CD4-positive, alpha-beta memory T cell (primary cell): ENCODE measurements at regions not wholly inside any gene's neighbourhood (a gene's known extent, or its start where the extent isn't known, plus 50 kb on each side); places are given as distances from the start of the nearest gene placed in this dataset.

Source experiments
- CTCF ChIA-PET: fragments of 350-600 bp; sonication (Branson Sonifier 250); formaldehyde crosslinking; loops from one replicate; lab custom pipeline; 2021; ENCODE audit warnings: inconsistent platforms; ENCODE audit not compliant: partially characterized antibody; lab: Charles Lee
- POLR2A ChIA-PET: fragments of 350-600 bp; sonication (Branson Sonifier 250); formaldehyde crosslinking; loops from one replicate; lab custom pipeline; 2021; ENCODE audit not compliant: partially characterized antibody; lab: Charles Lee
- DNase-seq, 5 donors: peaks; one replicate each; pipeline versions ENCODE4 v3.0.0 to v3.0.0-alpha.2; 2020 to 2022; ENCODE audit warnings: mixed read lengths in 1 of 5
- H3K27ac ChIP-seq: one replicate; pipeline ENCODE4 v1.7.0; 2013; ENCODE audit warnings: low read depth, low read length
- H3K27me3 ChIP-seq: 2 replicates; pipeline ENCODE4 v1.7.0; 2013; ENCODE audit warnings: mild to moderate bottlenecking, low read length, moderate library complexity; ENCODE audit not compliant: insufficient read depth
- H3K36me3 ChIP-seq: 2 replicates; pipeline ENCODE4 v1.7.0; 2013; ENCODE audit warnings: mild to moderate bottlenecking, low read length, moderate library complexity; ENCODE audit not compliant: insufficient read depth
- H3K4me1 ChIP-seq: 2 replicates; pipeline ENCODE4 v1.7.0; 2013; ENCODE audit warnings: mild to moderate bottlenecking, low read length, moderate library complexity; ENCODE audit not compliant: insufficient read depth
- H3K4me3 ChIP-seq, 2 donors: one replicate each; pipeline ENCODE4 v1.7.0; 2013; ENCODE audit warnings: low read length in 2 of 2, mild to moderate bottlenecking in 1 of 2
- H3K9me3 ChIP-seq, 2 donors: one replicate each; pipeline ENCODE4 v1.7.0; 2013; ENCODE audit warnings: low read length in 2 of 2, control low read depth in 1 of 2; ENCODE audit not compliant: control insufficient read depth in 1 of 2
- H3K27ac Mint-ChIP-seq, 7 donors: one replicate each; pipeline ENCODE4 v1.8.0; 2020 to 2021; ENCODE audit warnings: mixed read lengths in 7 of 7, mild to moderate bottlenecking in 6 of 7, inconsistent platforms in 3 of 7, moderate library complexity in 3 of 7
- H3K27me3 Mint-ChIP-seq, 2 donors: one replicate each; pipeline ENCODE4 v1.8.0; 2020 to 2021; ENCODE audit warnings: mixed read lengths in 2 of 2
- H3K36me3 Mint-ChIP-seq, 2 donors: one replicate each; pipeline ENCODE4 v1.8.0; 2020 to 2021; ENCODE audit warnings: mixed read lengths in 2 of 2, inconsistent platforms in 1 of 2, mild to moderate bottlenecking in 1 of 2
- H3K4me1 Mint-ChIP-seq, 4 donors: one replicate each; pipeline ENCODE4 v1.8.0; 2020 to 2021; ENCODE audit warnings: mixed read lengths in 4 of 4, mild to moderate bottlenecking in 1 of 4
- H3K4me3 Mint-ChIP-seq, 8 donors: one replicate each; pipeline ENCODE4 v1.8.0; 2020 to 2021; ENCODE audit warnings: mixed read lengths in 8 of 8, mild to moderate bottlenecking in 7 of 8, moderate library complexity in 6 of 8, inconsistent platforms in 3 of 8
- H3K9me3 Mint-ChIP-seq, 8 donors: one replicate each; pipeline ENCODE4 v1.8.0; 2020 to 2021; ENCODE audit warnings: mixed read lengths in 8 of 8, mild to moderate bottlenecking in 5 of 8, inconsistent platforms in 3 of 8, moderate library complexity in 1 of 8
- intact Hi-C: fragments of 100-400 bp; cut with micrococcal nuclease; formaldehyde crosslinking; loops from one replicate; pipeline ENCODE4 v1.15.1; 2023

DNA sequence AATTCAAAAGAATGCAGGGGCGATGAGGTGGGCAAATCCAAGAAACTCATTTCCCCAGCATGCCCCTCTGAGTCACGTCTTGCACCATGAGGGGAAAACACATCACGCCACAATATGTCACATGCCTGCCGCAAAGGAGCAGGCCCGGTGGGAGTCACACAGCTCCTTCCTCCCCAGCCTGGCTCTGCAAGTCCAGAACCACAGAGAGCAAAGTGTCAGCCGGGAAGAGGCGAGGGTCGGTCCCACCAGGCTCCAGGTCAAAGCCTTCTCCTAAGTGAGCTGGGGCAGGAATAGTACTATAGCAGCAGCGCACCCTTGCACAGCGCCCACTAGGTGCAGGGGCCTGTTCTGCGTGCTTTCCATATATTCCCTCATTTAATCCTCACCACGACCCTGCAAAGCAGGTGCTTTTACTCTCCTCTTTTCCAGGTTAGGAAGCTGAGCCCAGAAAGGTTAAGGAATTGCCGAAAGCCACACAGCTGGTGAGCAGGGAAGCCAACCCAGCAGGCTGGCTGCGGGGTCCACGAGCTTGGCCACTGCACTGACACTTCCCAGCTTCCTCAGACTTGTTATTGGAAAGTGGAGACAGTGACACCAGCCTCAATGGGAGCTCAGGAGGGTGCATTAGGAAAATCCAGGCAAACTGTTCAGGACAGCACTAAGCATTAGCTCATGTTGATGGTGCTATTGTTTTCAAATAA lies 94.0 kb upstream of the ZMIZ1 start:
- intact Hi-C loops = loop anchor here (1.0 to 2.0 kb wide), 2 partner anchors 220 to 671 kb away; no protein-coding TSS in a partner anchor
- Histone ChIP-seq H3K27ac (no peak overlapping the region), H3K9me3 (no peaks in the 10 kb centered on the region), H3K4me1 (peaks cover 13% of the 10 kb centered on the region), H3K4me3 (peak overlapping the region; percentile 2 to 47), H3K36me3 (no peaks in the 10 kb centered on the region), H3K27me3 (no peaks in the 10 kb centered on the region)
- H3K27me3 Mint-ChIP-seq = no peaks in the 10 kb centered on the region
- no peaks in the 10 kb centered on the region for H3K9me3 Mint-ChIP-seq
- CTCF ChIA-PET = interaction anchor here (0.7 to 1.6 kb wide), 25 partner anchors 8 to 163 kb away, joined by 3 to 14 read pairs (median 4); no protein-coding TSS in a partner anchor
- peak overlapping the region; percentile 88 to 97 (median 92) for H3K4me3 Mint-ChIP-seq
- peaks cover 0 to 4% of the 10 kb centered on the region in 2 donors for H3K36me3 Mint-ChIP-seq
- POLR2A ChIA-PET = interaction anchor here (0.6 to 5.2 kb wide), 5 partner anchors 68 to 92 kb away, joined by 3 to 72 read pairs (median 4); partner anchors contain the start of gene ZMIZ1
- DNase-seq = peak; percentile 13 to 79 (median 16)
- peak overlapping the region; percentile 40 to 93 (median 91) for H3K27ac Mint-ChIP-seq
- peaks cover 9 to 35% (median 17%) of the 10 kb centered on the region in 4 donors for H3K4me1 Mint-ChIP-seq

DNA sequence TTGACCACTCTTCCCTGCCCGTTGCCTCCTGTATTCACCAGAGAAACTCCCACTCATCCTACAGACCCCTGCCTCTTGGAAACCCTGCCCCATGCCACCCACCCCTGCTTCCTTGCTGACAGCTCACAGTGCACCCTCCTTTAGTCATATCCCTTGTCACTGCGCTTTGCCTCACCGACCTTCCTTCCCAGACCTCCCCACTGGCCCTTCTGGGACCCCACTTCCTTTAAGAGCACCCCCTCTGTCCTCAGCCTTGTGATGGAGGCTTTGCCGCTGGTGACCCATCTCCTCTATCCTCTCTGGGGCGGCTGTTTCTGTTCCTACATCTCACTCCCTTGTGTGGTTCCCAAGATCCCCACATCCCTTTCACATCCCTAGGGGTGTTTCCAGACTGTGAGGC lies 92.8 kb upstream of the ZMIZ1 start:
- H3K4me3 ChIP-seq = no peak overlapping the region
- H3K27me3 ChIP-seq = no peaks in the 10 kb centered on the region
- Mint-ChIP-seq H3K9me3 (no peaks in the 10 kb centered on the region), H3K27ac (peak overlapping the region in 3 of 7 donors; percentile 8 to 22 (median 15)), H3K4me1 (peaks cover 12 to 36% (median 19%) of the 10 kb centered on the region in 4 donors), H3K36me3 (peaks cover 0 to 4% of the 10 kb centered on the region in 2 donors), H3K27me3 (no peaks in the 10 kb centered on the region), H3K4me3 (peak overlapping the region in 4 of 8 donors; percentile 26 to 97 (median 37))
- no peak overlapping the region for H3K27ac ChIP-seq
- intact Hi-C loops = loop anchor here (2.0 kb wide), 1 partner anchor 219 kb away; no protein-coding TSS in a partner anchor
- H3K9me3 ChIP-seq = no peaks in the 10 kb centered on the region
- CTCF ChIA-PET = interaction anchor here (1.2 to 1.6 kb wide), 3 partner anchors 24 to 69 kb away, joined by 3 to 4 read pairs (median 4); no protein-coding TSS in a partner anchor
- H3K36me3 ChIP-seq = no peaks in the 10 kb centered on the region
- DNase-seq = no peak
- H3K4me1 ChIP-seq = peaks cover 13% of the 10 kb centered on the region
- POLR2A ChIA-PET = interaction anchor here (5.2 kb wide), 1 partner anchor 91 kb away, joined by 72 read pairs; the partner anchor contains the start of gene ZMIZ1

GRCh38 chr10:78976825-78977755 lies 91.7 kb upstream of the ZMIZ1 start:
- H3K36me3 ChIP-seq = no peaks in the 10 kb centered on the region
- no peak overlapping the region for H3K4me3 ChIP-seq
- Mint-ChIP-seq H3K4me3 (peak overlapping the region in 3 of 8 donors; percentile 5 to 51 (median 49)), H3K36me3 (peaks cover 0 to 4% of the 10 kb centered on the region in 2 donors), H3K27ac (peak overlapping the region in 3 of 7 donors; percentile 46 to 70 (median 46)), H3K27me3 (no peaks in the 10 kb centered on the region), H3K4me1 (peaks cover 18 to 44% (median 26%) of the 10 kb centered on the region in 4 donors), H3K9me3 (no peaks in the 10 kb centered on the region)
- H3K9me3 ChIP-seq = no peaks in the 10 kb centered on the region
- ChIA-PET POLR2A (no interaction called here), CTCF (no interaction called here)
- H3K27ac ChIP-seq = no peak overlapping the region
- no peak for DNase-seq
- intact Hi-C loops = no loop called here
- peaks cover 19% of the 10 kb centered on the region for H3K4me1 ChIP-seq
- H3K27me3 ChIP-seq = no peaks in the 10 kb centered on the region

DNA sequence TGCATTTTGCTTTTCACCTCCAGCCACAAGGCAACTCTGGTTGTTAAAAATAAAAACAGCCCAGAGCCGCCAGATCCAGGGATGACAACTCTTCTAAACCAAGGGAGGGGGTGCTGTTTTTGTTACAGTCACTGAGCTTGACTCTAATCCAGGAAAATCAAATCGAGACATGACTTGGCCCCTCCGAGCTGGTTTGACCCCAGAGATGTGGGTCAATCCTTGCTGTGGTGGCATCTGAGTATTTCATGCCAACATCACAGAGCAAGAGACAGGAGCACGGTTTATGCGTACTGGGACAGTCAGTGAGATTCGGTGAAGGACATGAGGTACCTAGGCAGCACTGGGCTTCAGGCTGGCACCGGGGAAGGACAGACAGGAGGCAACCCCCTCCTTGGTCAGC lies 88.8 kb upstream of the ZMIZ1 start:
- DNase-seq = no peak
- Mint-ChIP-seq H3K4me1 (peaks cover 8 to 28% (median 14%) of the 10 kb centered on the region in 4 donors), H3K27me3 (no peaks in the 10 kb centered on the region), H3K9me3 (no peaks in the 10 kb centered on the region), H3K36me3 (no peaks in the 10 kb centered on the region), H3K27ac (peak overlapping the region in 1 of 7 donors; percentile 69), H3K4me3 (no peak overlapping the region)
- Histone ChIP-seq H3K9me3 (no peaks in the 10 kb centered on the region), H3K36me3 (no peaks in the 10 kb centered on the region), H3K27ac (no peak overlapping the region), H3K27me3 (no peaks in the 10 kb centered on the region), H3K4me1 (peaks cover 6% of the 10 kb centered on the region), H3K4me3 (no peak overlapping the region)
- intact Hi-C loops = no loop called here
- ChIA-PET CTCF (no interaction called here), POLR2A (interaction anchor here (0.9 kb wide), 1 partner anchor 11 kb away, joined by 3 read pairs; no protein-coding TSS in a partner anchor)

DNA sequence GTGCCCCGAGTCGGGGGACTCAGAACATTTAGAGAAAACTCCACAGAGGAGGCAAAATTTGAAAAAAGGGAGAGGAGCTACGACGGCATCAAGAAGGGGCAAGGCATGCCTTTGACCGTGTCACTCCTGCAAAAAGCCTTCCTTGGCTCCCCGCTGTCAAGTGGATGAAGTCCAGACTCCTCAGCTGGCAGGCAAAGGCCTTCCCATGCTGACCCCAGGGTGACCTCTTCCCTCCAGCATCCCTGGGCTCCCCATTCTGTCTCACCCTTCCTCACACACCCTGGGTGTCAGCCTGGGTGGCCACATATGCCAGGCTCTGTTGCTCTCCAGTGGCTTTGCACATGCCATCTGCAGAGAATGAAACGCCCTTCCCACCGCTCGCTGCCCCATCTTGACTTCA lies 88.4 kb upstream of the ZMIZ1 start:
- Mint-ChIP-seq H3K27me3 (no peaks in the 10 kb centered on the region), H3K27ac (peak overlapping the region in 2 of 7 donors; percentile 69), H3K4me3 (no peak overlapping the region), H3K4me1 (peaks cover 7 to 24% (median 11%) of the 10 kb centered on the region in 4 donors), H3K36me3 (no peaks in the 10 kb centered on the region), H3K9me3 (no peaks in the 10 kb centered on the region)
- Histone ChIP-seq H3K4me3 (no peak overlapping the region), H3K36me3 (no peaks in the 10 kb centered on the region), H3K9me3 (no peaks in the 10 kb centered on the region), H3K27ac (no peak overlapping the region), H3K4me1 (peaks cover 6% of the 10 kb centered on the region), H3K27me3 (no peaks in the 10 kb centered on the region)
- DNase-seq = no peak
- intact Hi-C loops = no loop called here
- ChIA-PET POLR2A (interaction anchor here (0.9 kb wide), 1 partner anchor 12 kb away, joined by 3 read pairs; no protein-coding TSS in a partner anchor), CTCF (interaction anchor here (0.9 kb wide), 1 partner anchor 35 kb away, joined by 3 read pairs; no protein-coding TSS in a partner anchor)

- Mint-ChIP-seq H3K27ac (peak overlapping the region in 3 of 7 donors; percentile 3 to 69 (median 46)), H3K9me3 (no peaks in the 10 kb centered on the region), H3K4me3 (no peak overlapping the region), H3K4me1 (peaks cover 7 to 19% (median 11%) of the 10 kb centered on the region in 4 donors), H3K36me3 (no peaks in the 10 kb centered on the region), H3K27me3 (no peaks in the 10 kb centered on the region)
- Histone ChIP-seq H3K27ac (no peak overlapping the region), H3K4me3 (no peak overlapping the region), H3K4me1 (peaks cover 6% of the 10 kb centered on the region), H3K9me3 (no peaks in the 10 kb centered on the region), H3K27me3 (no peaks in the 10 kb centered on the region), H3K36me3 (no peaks in the 10 kb centered on the region)
- intact Hi-C loops = no loop called here
- POLR2A ChIA-PET = interaction anchor here (0.9 kb wide), 1 partner anchor 12 kb away, joined by 3 read pairs; no protein-coding TSS in a partner anchor
- CTCF ChIA-PET = interaction anchor here (0.9 kb wide), 1 partner anchor 36 kb away, joined by 3 read pairs; no protein-coding TSS in a partner anchor
- DNase-seq = no peak
Measured at GRCh38 chr10:78980815-78981214, 88.0 kb upstream of the ZMIZ1 start.
